ENCODE measurements at regions not wholly inside any gene's neighbourhood (a gene's known extent, or its start where the extent isn't known, plus 50 kb on each side); places are given as distances from the start of the nearest gene placed in this dataset.

GRCh38 chr6:40973304-40973703, 65.7 kb downstream of the UNC5CL start:
- TF ChIP-seq GATA2 (IDR thresholded peaks at IDR 0.05; ENCODE audit: low read depth, low read length) (no peak), GATA3 (IDR thresholded peaks at IDR 0.05; ENCODE audit: low read depth, low read length) (no peak)

GRCh38 chr6:40972814-40973213, 66.2 kb downstream of the UNC5CL start:
- TF ChIP-seq GATA3 (IDR thresholded peaks at IDR 0.05; ENCODE audit: low read depth, low read length) (no peak), GATA2 (IDR thresholded peaks at IDR 0.05; ENCODE audit: low read depth, low read length) (no peak)

- no peak for TF ChIP-seq GATA2 (IDR thresholded peaks at IDR 0.05; ENCODE audit: low read depth, low read length)
- no peak for TF ChIP-seq GATA3 (IDR thresholded peaks at IDR 0.05; ENCODE audit: low read depth, low read length)
These were observed 66.8 kb downstream of the UNC5CL start for GRCh38 chr6:40972190-40972589.

GRCh38 chr6:40968620-40969164, 70.3 kb downstream of the UNC5CL start:
- TF ChIP-seq GATA2 (IDR thresholded peaks at IDR 0.05; ENCODE audit: low read depth, low read length) (no peak), GATA3 (IDR thresholded peaks at IDR 0.05; ENCODE audit: low read depth, low read length) (no peak)

- TF ChIP-seq GATA3 (IDR thresholded peaks at IDR 0.05; ENCODE audit: low read depth, low read length), result no peak
- no peak for TF ChIP-seq GATA2 (IDR thresholded peaks at IDR 0.05; ENCODE audit: low read depth, low read length)
These were observed 72.2 kb downstream of the UNC5CL start for GRCh38 chr6:40966860-40967259.

- TF ChIP-seq GATA3 (IDR thresholded peaks at IDR 0.05; ENCODE audit: low read depth, low read length) (no peak), GATA2 (IDR thresholded peaks at IDR 0.05; ENCODE audit: low read depth, low read length) (no peak)
These were observed 74.0 kb downstream of the UNC5CL start for GRCh38 chr6:40965046-40965445.

GRCh38 chr6:40963019-40963418, 76.0 kb downstream of the UNC5CL start:
- TF ChIP-seq GATA3 (IDR thresholded peaks at IDR 0.05; ENCODE audit: low read depth, low read length) (no peak), GATA2 (IDR thresholded peaks at IDR 0.05; ENCODE audit: low read depth, low read length) (no peak)

- TF ChIP-seq GATA3 (IDR thresholded peaks at IDR 0.05; ENCODE audit: low read depth, low read length) (no peak), GATA2 (IDR thresholded peaks at IDR 0.05; ENCODE audit: low read depth, low read length) (no peak)
These were observed 76.8 kb downstream of the UNC5CL start for GRCh38 chr6:40962241-40962640.

- TF ChIP-seq GATA3 (IDR thresholded peaks at IDR 0.05; ENCODE audit: low read depth, low read length) (no peak), GATA2 (IDR thresholded peaks at IDR 0.05; ENCODE audit: low read depth, low read length) (no peak)
These were observed 77.2 kb downstream of the UNC5CL start for GRCh38 chr6:40961831-40962230.

- TF ChIP-seq GATA3 (IDR thresholded peaks at IDR 0.05; ENCODE audit: low read depth, low read length), result no peak
- no peak for TF ChIP-seq GATA2 (IDR thresholded peaks at IDR 0.05; ENCODE audit: low read depth, low read length)
These were observed 78.1 kb downstream of the UNC5CL start for GRCh38 chr6:40960742-40961430.

GRCh38 chr6:40959781-40960327, 79.2 kb downstream of the UNC5CL start:
- TF ChIP-seq GATA2 (IDR thresholded peaks at IDR 0.05; ENCODE audit: low read depth, low read length), result no peak
- no peak for TF ChIP-seq GATA3 (IDR thresholded peaks at IDR 0.05; ENCODE audit: low read depth, low read length)

GRCh38 chr6:40958738-40959137, 80.3 kb downstream of the UNC5CL start:
- no peak for TF ChIP-seq GATA2 (IDR thresholded peaks at IDR 0.05; ENCODE audit: low read depth, low read length)
- TF ChIP-seq GATA3 (IDR thresholded peaks at IDR 0.05; ENCODE audit: low read depth, low read length), result no peak

- TF ChIP-seq GATA3 (IDR thresholded peaks at IDR 0.05; ENCODE audit: low read depth, low read length), result no peak
- TF ChIP-seq GATA2 (IDR thresholded peaks at IDR 0.05; ENCODE audit: low read depth, low read length), result no peak
These were observed 81.2 kb downstream of the UNC5CL start for GRCh38 chr6:40957616-40958492.

- TF ChIP-seq GATA3 (IDR thresholded peaks at IDR 0.05; ENCODE audit: low read depth, low read length) (no peak), GATA2 (IDR thresholded peaks at IDR 0.05; ENCODE audit: low read depth, low read length) (no peak)
These were observed 82.1 kb downstream of the UNC5CL start for GRCh38 chr6:40956936-40957335.

Data from SH-SY5Y (cell line).